Heart left ventricle (tissue), 13 donors: ENCODE measurements at regions not wholly inside any gene's neighbourhood (a gene's known extent, or its start where the extent isn't known, plus 50 kb on each side); places are given as distances from the start of the nearest gene placed in this dataset.

Source experiments
- POLR2A ChIP-seq, 2 donors: fragments of 450-650 bp; IDR thresholded peaks; one replicate each; pipeline ENCODE4 v1.6.1; 2017; ENCODE audit warnings: antibody characterized with exemption in 2 of 2, mild to moderate bottlenecking in 2 of 2, moderate library complexity in 2 of 2
- TF ChIP-seq, protein P1 (sequence below), 12 donors: fragments of 200-600 bp; sonication (generic) in 4 of 12; IDR thresholded peaks; one replicate each; pipeline versions ENCODE4 v1.5.0 to v1.8.0; 2018 to 2022; ENCODE audit warnings: antibody characterized with exemption in 12 of 12, mild to moderate bottlenecking in 5 of 12
- donor health status: ischemic (EF 13 %, LVEDD 7.1; RV severe dilation, severe dysfunction).
- donor health status: DM: no; HTN: yes; CAD: no.
- donor health status: DM: no; HTN: no; CAD: no.
- donor health status: ischemic (EF 25% LVEDD 6.9; RV normal size, moderate dysfunction).
- donor health status: ischemic (EF 25% LVEDD 5.7; RV mildly dilated, moderate dysfunction).
- donor health status: ischemic (EF 35%, LVEDD 5.7; RV mildly dilated, moderate dysfunction).
- donor health status: nonischemic (EF 11% LVEDD 7.7; RV severe dilation, severe dysfunction).
- donor health status: DM: yes; HTN: yes; CAD: no.
- donor health status: PGD.
- donor health status: ischemic (EF 29% LVEDD 5.4; RV normal size, mild dysfunction).
- donor health status: nonischemic (EF 23%, LVEDD 6.1; RV moderate dilation, normal function).

DNA sequence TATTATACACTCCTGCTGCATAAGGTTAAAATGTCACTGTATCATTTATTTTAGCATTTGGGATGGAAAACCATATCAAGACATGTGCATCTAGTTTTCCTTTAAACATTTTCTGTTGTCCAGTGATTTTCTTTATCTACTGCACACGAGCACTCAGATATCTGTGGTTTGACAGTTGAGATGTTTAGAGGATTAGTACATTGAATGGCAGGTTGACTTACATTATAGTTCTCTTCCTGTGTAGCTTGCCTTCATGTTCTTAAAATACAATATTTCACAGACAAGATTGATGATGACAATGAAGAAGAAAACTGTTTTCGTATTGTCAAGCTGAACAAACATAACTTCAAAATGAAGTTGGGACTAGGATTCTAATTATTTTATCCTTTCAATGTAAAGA is 2378.4 kb upstream of the WWC1 start:
- TF ChIP-seq, protein P1, sequence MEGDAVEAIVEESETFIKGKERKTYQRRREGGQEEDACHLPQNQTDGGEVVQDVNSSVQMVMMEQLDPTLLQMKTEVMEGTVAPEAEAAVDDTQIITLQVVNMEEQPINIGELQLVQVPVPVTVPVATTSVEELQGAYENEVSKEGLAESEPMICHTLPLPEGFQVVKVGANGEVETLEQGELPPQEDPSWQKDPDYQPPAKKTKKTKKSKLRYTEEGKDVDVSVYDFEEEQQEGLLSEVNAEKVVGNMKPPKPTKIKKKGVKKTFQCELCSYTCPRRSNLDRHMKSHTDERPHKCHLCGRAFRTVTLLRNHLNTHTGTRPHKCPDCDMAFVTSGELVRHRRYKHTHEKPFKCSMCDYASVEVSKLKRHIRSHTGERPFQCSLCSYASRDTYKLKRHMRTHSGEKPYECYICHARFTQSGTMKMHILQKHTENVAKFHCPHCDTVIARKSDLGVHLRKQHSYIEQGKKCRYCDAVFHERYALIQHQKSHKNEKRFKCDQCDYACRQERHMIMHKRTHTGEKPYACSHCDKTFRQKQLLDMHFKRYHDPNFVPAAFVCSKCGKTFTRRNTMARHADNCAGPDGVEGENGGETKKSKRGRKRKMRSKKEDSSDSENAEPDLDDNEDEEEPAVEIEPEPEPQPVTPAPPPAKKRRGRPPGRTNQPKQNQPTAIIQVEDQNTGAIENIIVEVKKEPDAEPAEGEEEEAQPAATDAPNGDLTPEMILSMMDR (IDR thresholded peaks at IDR 0.05) = no peak
- TF ChIP-seq POLR2A (IDR thresholded peaks at IDR 0.05) = no peak
